ENCODE measurements at regions not wholly inside any gene's neighbourhood (a gene's known extent, or its start where the extent isn't known, plus 50 kb on each side); places are given as distances from the start of the nearest gene placed in this dataset.

- TF ChIP-seq CTCF (conservative IDR thresholded peaks at IDR 0.05 in 1 of 2, IDR thresholded peaks at IDR 0.05 in 1 of 2; ENCODE audit: low read depth in 1 of 2, low read length in 2 of 2): no peak
- no peak for TF ChIP-seq EZH2 (IDR thresholded peaks at IDR 0.05; ENCODE audit: low read length, missing control alignments)
These were observed 104.1 kb upstream of the PALS2 start for GRCh38 chr7:24469118-24469517.

Measured in fibroblast of lung (primary cell).